Brain microvascular endothelial cell (primary cell): ENCODE measurements at regions not wholly inside any gene's neighbourhood (a gene's known extent, or its start where the extent isn't known, plus 50 kb on each side); places are given as distances from the start of the nearest gene placed in this dataset.

Experiments
- DNase-seq: peaks from one replicate; pipeline ENCODE4 v3.0.0-alpha.2; 2020
- H3K27ac ChIP-seq: fragments of 250-450 bp; sonication (Bioruptor Pico); 2 replicates; pipeline ENCODE4 v1.5.1; 2020; ENCODE audit warnings: mild to moderate bottlenecking, moderate library complexity
- H3K27me3 ChIP-seq: fragments of 250-450 bp; sonication (Bioruptor Pico); replicated peaks from 2 replicates; pipeline ENCODE4 v1.5.1; 2020; ENCODE audit warnings: mild to moderate bottlenecking
- H3K36me3 ChIP-seq: fragments of 250-450 bp; sonication (Bioruptor Pico); replicated peaks from 2 replicates; pipeline ENCODE4 v1.5.1; 2020; ENCODE audit warnings: mild to moderate bottlenecking
- H3K4me3 ChIP-seq: 2 replicates; pipeline ENCODE4 v1.5.1; 2011; ENCODE audit warnings: low read depth, mild to moderate bottlenecking, control low read depth, low read length, moderate library complexity
- in situ Hi-C: cut with HindIII; loops from 2 replicates; pipeline ENCODE4 v1.10.0; 2017; ENCODE audit warnings: low sequenced_read_pairs, low pct_ligation_motif_present
- TF ChIP-seq, protein P1 (sequence below): IDR thresholded peaks from 2 replicates; pipeline ENCODE4 v1.5.1; 2011; ENCODE audit warnings: low read depth, mild to moderate bottlenecking, moderate library complexity, low read length, control low read depth, inconsistent platforms; ENCODE audit errors: missing control alignments

DNA sequence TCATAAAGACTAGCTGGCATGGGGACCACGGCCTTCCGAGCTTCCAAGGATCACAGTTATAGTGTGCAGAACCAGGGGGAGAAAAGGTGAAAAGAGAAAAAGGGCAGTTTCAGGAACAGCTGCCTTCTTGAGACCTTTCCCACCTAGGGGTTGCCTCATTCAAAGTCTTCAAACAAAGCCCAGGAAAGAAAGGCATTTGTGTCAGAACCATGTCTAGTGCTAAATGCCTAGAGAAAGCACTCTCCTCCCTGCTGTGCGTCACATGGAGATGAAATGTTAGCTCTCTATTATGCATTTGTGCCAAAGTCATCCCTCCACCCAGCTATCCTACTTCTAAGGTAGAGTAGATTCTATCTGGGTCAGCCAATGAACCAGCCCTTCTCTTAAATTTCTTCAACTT is 1037.3 kb upstream of the WWC1 start:
- Histone ChIP-seq H3K36me3 (no peaks in the 10 kb centered on the region), H3K27ac (no peak overlapping the region), H3K4me3 (no peak overlapping the region), H3K27me3 (no peaks in the 10 kb centered on the region)
- TF ChIP-seq, protein P1, sequence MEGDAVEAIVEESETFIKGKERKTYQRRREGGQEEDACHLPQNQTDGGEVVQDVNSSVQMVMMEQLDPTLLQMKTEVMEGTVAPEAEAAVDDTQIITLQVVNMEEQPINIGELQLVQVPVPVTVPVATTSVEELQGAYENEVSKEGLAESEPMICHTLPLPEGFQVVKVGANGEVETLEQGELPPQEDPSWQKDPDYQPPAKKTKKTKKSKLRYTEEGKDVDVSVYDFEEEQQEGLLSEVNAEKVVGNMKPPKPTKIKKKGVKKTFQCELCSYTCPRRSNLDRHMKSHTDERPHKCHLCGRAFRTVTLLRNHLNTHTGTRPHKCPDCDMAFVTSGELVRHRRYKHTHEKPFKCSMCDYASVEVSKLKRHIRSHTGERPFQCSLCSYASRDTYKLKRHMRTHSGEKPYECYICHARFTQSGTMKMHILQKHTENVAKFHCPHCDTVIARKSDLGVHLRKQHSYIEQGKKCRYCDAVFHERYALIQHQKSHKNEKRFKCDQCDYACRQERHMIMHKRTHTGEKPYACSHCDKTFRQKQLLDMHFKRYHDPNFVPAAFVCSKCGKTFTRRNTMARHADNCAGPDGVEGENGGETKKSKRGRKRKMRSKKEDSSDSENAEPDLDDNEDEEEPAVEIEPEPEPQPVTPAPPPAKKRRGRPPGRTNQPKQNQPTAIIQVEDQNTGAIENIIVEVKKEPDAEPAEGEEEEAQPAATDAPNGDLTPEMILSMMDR: no peak
- DNase-seq: no peak
- in situ Hi-C loops: no loop called here

DNA sequence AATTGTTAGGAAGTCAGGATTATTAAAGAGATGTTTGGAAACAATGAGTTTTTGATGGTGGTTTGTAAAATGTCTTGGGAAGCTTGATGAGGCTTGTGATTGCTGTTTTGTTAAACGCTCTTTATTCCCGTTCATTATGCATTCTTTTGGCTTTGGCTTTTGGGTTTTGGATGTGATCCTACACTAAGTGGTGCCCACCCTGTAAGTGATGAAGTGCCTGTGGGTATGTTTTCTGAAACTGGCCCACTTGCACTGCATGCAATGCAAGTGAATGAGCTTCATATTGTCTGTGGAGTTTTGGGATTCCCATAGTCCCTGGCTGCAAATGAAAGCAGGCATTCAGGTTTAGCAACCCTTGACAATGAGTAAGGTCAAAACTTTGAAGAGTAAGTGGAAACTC is 1035.5 kb upstream of the WWC1 start:
- no peak overlapping the region for H3K4me3 ChIP-seq
- no peak for DNase-seq
- in situ Hi-C loops: no loop called here
- TF ChIP-seq, protein P1: no peak
- no peaks in the 10 kb centered on the region for H3K27me3 ChIP-seq
- no peak overlapping the region for H3K27ac ChIP-seq
- H3K36me3 ChIP-seq: no peaks in the 10 kb centered on the region

DNA sequence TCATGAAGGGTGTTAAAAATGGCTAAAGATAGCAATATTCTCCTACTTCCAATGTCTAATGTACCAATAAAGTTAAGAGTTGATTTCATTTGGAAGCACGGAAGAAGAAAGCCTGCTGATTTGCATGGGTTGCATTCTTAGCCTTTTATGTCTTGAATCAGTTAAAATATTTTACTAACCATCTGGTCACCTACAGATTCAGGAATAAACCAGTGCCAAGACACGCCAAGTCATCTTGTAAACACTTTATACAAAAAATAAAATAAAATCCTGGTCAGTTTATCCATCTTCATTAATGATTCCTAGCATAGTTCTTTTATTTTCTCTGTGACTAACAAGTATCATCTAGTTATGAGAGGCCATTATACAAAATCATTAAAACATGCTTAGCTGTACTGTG is 1031.6 kb upstream of the WWC1 start:
- in situ Hi-C loops: no loop called here
- Histone ChIP-seq H3K27ac (no peak overlapping the region), H3K4me3 (no peak overlapping the region), H3K36me3 (no peaks in the 10 kb centered on the region), H3K27me3 (no peaks in the 10 kb centered on the region)
- DNase-seq: no peak
- TF ChIP-seq, protein P1: no peak

DNA sequence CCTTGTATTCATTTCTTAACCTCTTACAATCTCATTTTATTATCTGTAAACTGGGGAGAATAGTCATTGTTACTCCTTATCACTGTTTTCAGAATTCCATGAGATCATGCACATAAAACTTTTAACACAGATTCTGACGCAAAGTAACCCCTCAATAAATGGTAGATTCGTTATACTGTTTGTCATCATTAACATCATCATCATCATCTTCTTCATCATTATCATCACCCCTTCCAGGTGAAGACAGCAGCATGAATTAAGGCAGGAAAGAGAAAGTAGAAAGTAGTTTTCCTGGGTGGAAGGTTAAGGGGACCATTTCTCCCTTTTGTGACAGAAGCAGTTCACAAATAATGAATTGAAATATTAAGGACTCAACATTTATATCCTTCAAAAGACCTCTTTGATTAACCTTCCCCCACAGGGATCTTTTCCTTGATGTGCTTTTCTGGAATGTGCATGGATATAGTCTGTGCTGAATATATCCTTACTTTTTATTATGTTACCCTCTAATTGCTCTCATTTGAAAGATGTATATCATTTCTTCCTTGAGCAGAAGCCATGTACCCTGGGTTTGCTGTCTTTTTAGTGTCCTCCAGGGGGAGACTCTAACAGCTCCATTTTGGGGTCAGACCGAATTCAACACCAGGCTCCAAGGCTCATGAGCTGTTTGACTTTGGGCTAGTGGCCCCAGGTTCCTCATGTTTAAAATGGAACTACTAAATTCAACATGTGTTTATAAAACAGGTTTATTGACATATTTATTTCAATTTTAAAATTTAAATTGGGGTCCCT is 1029.9 kb upstream of the WWC1 start:
- DNase-seq: no peak
- TF ChIP-seq, protein P1: peak; percentile 58
- in situ Hi-C loops: no loop called here

DNA sequence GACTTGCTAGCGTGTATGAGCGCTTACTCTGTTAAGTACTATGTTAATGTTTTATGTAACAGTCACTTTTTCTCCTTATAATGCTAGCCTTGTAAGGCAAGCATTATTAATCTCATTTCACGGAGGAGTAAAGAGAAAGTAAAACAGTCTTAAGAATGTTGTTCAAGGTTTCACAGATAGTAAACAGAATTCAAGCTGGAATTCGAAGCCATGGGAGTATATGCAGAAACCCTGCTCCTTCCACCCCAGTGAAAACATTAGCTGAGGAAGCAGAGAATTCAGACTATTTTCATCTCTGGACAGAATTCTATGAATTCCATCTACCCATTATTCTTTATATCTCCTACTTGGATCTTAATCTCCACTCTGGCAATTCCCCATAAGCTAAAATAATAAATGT is 1028.3 kb upstream of the WWC1 start:
- Histone ChIP-seq H3K27ac (no peak overlapping the region), H3K4me3 (no peak overlapping the region), H3K27me3 (no peaks in the 10 kb centered on the region), H3K36me3 (no peaks in the 10 kb centered on the region)
- in situ Hi-C loops: no loop called here
- DNase-seq: no peak
- TF ChIP-seq, protein P1: no peak

More for the DNA sequence above, 1029.9 kb upstream of the WWC1 start:
- H3K27ac ChIP-seq: no peak overlapping the region
- no peak overlapping the region for H3K4me3 ChIP-seq
- H3K36me3 ChIP-seq: no peaks in the 10 kb centered on the region
- no peaks in the 10 kb centered on the region for H3K27me3 ChIP-seq

DNA sequence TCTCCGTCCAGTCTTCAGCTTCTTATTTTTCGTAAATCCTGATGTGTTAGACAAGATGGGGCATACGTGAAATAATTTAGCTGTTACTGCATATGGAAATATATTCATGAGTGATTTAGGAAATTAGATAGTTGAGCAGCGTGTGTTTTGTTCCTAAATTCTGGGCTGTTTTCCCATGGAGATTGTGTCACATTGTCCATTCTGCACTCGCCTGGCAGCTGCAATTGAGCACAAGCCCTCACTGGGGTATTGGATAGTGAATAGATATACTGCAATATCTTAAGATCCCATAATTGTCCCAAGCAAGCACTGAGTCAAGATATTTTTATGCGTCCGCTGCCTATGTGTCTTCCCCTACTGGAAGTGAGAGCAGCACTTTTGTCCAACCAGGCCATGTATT is 1027.1 kb upstream of the WWC1 start:
- no peak overlapping the region for H3K27ac ChIP-seq
- DNase-seq: no peak
- in situ Hi-C loops: no loop called here
- H3K4me3 ChIP-seq: no peak overlapping the region
- no peaks in the 10 kb centered on the region for H3K36me3 ChIP-seq
- H3K27me3 ChIP-seq: no peaks in the 10 kb centered on the region
- TF ChIP-seq, protein P1: no peak
